CMK (cell line): ENCODE measurements at regions not wholly inside any gene's neighbourhood (a gene's known extent, or its start where the extent isn't known, plus 50 kb on each side); places are given as distances from the start of the nearest gene placed in this dataset.
"Not testable (repeated sequence)": the region's sequence is repeated elsewhere in the genome, so short reads cannot be mapped to it uniquely, and the experiment has no call there.

Experiments used
- DNase-seq: peaks from one replicate; pipeline ENCODE4 v3.0.0-alpha.2; 2010; ENCODE audit warnings: low read depth

GRCh38 chr12:13440844-13441243 lies 244.3 kb downstream of the EMP1 start:
- DNase-seq: no peak

- no peak for DNase-seq
Measured at GRCh38 chr12:13437541-13437940, 241.0 kb downstream of the EMP1 start.

GRCh38 chr12:13436696-13437391 lies 240.3 kb downstream of the EMP1 start:
- no peak for DNase-seq

GRCh38 chr12:13436182-13436581 lies 239.7 kb downstream of the EMP1 start:
- no peak for DNase-seq

GRCh38 chr12:13435235-13435933 lies 238.9 kb downstream of the EMP1 start:
- no peak for DNase-seq

GRCh38 chr12:13433768-13434167 lies 237.2 kb downstream of the EMP1 start:
- DNase-seq: no peak

- no peak for DNase-seq
Measured at GRCh38 chr12:13431041-13431440, 234.5 kb downstream of the EMP1 start.

GRCh38 chr12:13428538-13429265 lies 232.2 kb downstream of the EMP1 start:
- no peak for DNase-seq

GRCh38 chr12:13425766-13426165 lies 229.2 kb downstream of the EMP1 start:
- DNase-seq: no peak

- no peak for DNase-seq
Measured at GRCh38 chr12:13422291-13422690, 225.8 kb downstream of the EMP1 start.

- no peak for DNase-seq
Measured at GRCh38 chr12:13417516-13417915, 221.0 kb downstream of the EMP1 start.

GRCh38 chr12:13411287-13411686 lies 214.8 kb downstream of the EMP1 start:
- no peak for DNase-seq

- no peak for DNase-seq
Measured at GRCh38 chr12:13405961-13406703, 209.6 kb downstream of the EMP1 start.

- DNase-seq: no peak
Measured at GRCh38 chr12:13404631-13405473, 208.3 kb downstream of the EMP1 start.

GRCh38 chr12:13404111-13404628 lies 207.6 kb downstream of the EMP1 start:
- DNase-seq: no peak

GRCh38 chr12:13391375-13391774 lies 194.8 kb downstream of the EMP1 start:
- not testable (repeated sequence) for DNase-seq

- DNase-seq: no peak
Measured at GRCh38 chr12:13390918-13391317, 194.4 kb downstream of the EMP1 start.

GRCh38 chr12:13390381-13390861 lies 193.9 kb downstream of the EMP1 start:
- DNase-seq: no peak

- DNase-seq: no peak
Measured at GRCh38 chr12:13387101-13387500, 190.6 kb downstream of the EMP1 start.

GRCh38 chr12:13386323-13387039 lies 190.0 kb downstream of the EMP1 start:
- DNase-seq: no peak
